HCT116 (cell line): ENCODE measurements at regions not wholly inside any gene's neighbourhood (a gene's known extent, or its start where the extent isn't known, plus 50 kb on each side); places are given as distances from the start of the nearest gene placed in this dataset.

ENCODE experiments used
- ATAC-seq: fragments of 200-7000 bp; cut with Tn5 transposase; 2 replicates; pipeline ENCODE4 v1.9.1; 2020; ENCODE audit warnings: mild to moderate bottlenecking, moderate library complexity
- BruUV-seq: library from RNA; stranded (reverse); fragments of 400-500 nt; replicated peaks from 2 replicates; lab custom pipeline; 2021; lab: Mats Ljungman, UMichigan
- CTCF ChIA-PET: fragments of 300-600 bp; sonication (Branson Sonifier 250); formaldehyde crosslinking; loops from one replicate; lab custom pipeline; 2021; ENCODE audit warnings: antibody characterized with exemption; lab: Charles Lee
- POLR2A ChIA-PET: fragments of 300-600, 350-600 bp; sonication (Branson Sonifier 250); formaldehyde crosslinking; loops from one replicate; lab custom pipeline; 2021; ENCODE audit warnings: antibody characterized with exemption; lab: Charles Lee
- RAD21 ChIA-PET, 2 experiments: fragments of 300-600 bp; sonication (Branson Sonifier 250); formaldehyde crosslinking; loops; one replicate each; lab custom pipeline; 2023; ENCODE audit warnings: low total read pairs in 2 of 2; ENCODE audit not compliant: uncharacterized antibody in 2 of 2, unreplicated experiment in 2 of 2, low non-redundant PET in 1 of 2; lab: Charles Lee
- DNase-seq: peaks from one replicate; pipeline ENCODE4 v3.0.0-alpha.2; 2010; ENCODE audit warnings: low read depth, low spot score
- H2AFZ ChIP-seq: fragments of 200-600 bp; shearing (Covaris generic), sonication (generic); 2 replicates; pipeline ENCODE4 v1.6.1; 2017; ENCODE audit warnings: low read depth, mixed run types, mixed read lengths, antibody characterized with exemption, low read length; ENCODE audit not compliant: poor library complexity, severe bottlenecking
- H3K27ac ChIP-seq: 2 replicates; pipeline ENCODE4 v1.5.1; 2012; ENCODE audit warnings: low read depth, low read length
- H3K27me3 ChIP-seq: fragments of 200-600 bp; sonication (generic); 2 replicates; pipeline ENCODE4 v1.6.1; 2016; ENCODE audit warnings: mixed run types, low read length, mixed read lengths; ENCODE audit not compliant: insufficient read depth
- H3K36me3 ChIP-seq, 2 experiments: fragments of 200-500 bp in 1 of 2; fragments of 200-600 bp in 1 of 2; sonication (Bioruptor generic) in 1 of 2; sonication (generic) in 1 of 2; 2 replicates each; pipeline versions ENCODE4 v1.5.1 to v1.6.1; 2014 to 2016; ENCODE audit warnings: low read length in 2 of 2, inconsistent platforms in 1 of 2, mixed read lengths in 1 of 2, mixed run types in 1 of 2; ENCODE audit not compliant: insufficient read depth in 2 of 2, control insufficient read depth in 1 of 2
- H3K4me1 ChIP-seq, 2 experiments: fragments of 200-600 bp in 1 of 2; sonication (generic) in 1 of 2; 2 replicates each; pipeline versions ENCODE4 v1.5.1 to v1.6.1; 2012 to 2017; ENCODE audit warnings: low read length in 2 of 2, inconsistent platforms in 1 of 2, mild to moderate bottlenecking in 1 of 2, mixed read lengths in 1 of 2, mixed run types in 1 of 2, moderate library complexity in 1 of 2; ENCODE audit not compliant: insufficient read depth in 2 of 2, control insufficient read depth in 1 of 2
- H3K4me2 ChIP-seq: fragments of 200-600 bp; sonication (generic); 2 replicates; pipeline ENCODE4 v1.6.1; 2017; ENCODE audit warnings: mixed run types, low read length, mixed read lengths
- H3K4me3 ChIP-seq, 2 experiments: fragments of 200-600 bp in 1 of 2; sonication (generic) in 1 of 2; replicated peaks in 1 of 2; 2 replicates each; pipeline ENCODE4 v1.5.1; 2011 to 2016; ENCODE audit warnings: low read length in 2 of 2, control low read depth in 1 of 2, low read depth in 1 of 2, mild to moderate bottlenecking in 1 of 2, mixed read lengths in 1 of 2, mixed run types in 1 of 2
- H3K79me2 ChIP-seq: fragments of 200-600 bp; sonication (generic); 2 replicates; pipeline ENCODE4 v1.6.1; 2017; ENCODE audit warnings: mild to moderate bottlenecking, mixed run types, low read length, moderate library complexity, mixed read lengths; ENCODE audit not compliant: insufficient read depth
- H3K9ac ChIP-seq: fragments of 200-600 bp; sonication (generic); 2 replicates; pipeline ENCODE4 v1.6.1; 2016; ENCODE audit warnings: low read length, mixed read lengths
- H3K9me2 ChIP-seq: fragments of 200-600 bp; sonication (generic), shearing (Covaris generic); 2 replicates; pipeline ENCODE4 v1.6.1; 2017; ENCODE audit warnings: mixed run types, mild to moderate bottlenecking, moderate library complexity; ENCODE audit not compliant: insufficient read depth
- H3K9me3 ChIP-seq, 2 experiments: fragments of 200-500 bp in 1 of 2; fragments of 200-600 bp in 1 of 2; sonication (Bioruptor generic) in 1 of 2; sonication (generic) in 1 of 2; 2 replicates each; pipeline ENCODE4 v1.6.1; 2014 to 2017; ENCODE audit warnings: low read length in 2 of 2, mixed read lengths in 2 of 2, inconsistent platforms in 1 of 2, low read depth in 1 of 2, mild to moderate bottlenecking in 1 of 2, mixed run types in 1 of 2, moderate library complexity in 1 of 2; ENCODE audit not compliant: control insufficient read depth in 1 of 2, insufficient read depth in 1 of 2
- H4K20me1 ChIP-seq: fragments of 200-600 bp; sonication (generic), shearing (Covaris generic); 2 replicates; pipeline ENCODE4 v1.6.1; 2017; ENCODE audit warnings: mixed run types, mild to moderate bottlenecking, moderate library complexity; ENCODE audit not compliant: insufficient read depth
- CEBPB ChIP-seq: IDR thresholded peaks from 2 replicates; pipeline ENCODE4 v1.6.1; 2012; ENCODE audit warnings: low read depth
- EGR1 ChIP-seq: IDR thresholded peaks from 2 replicates; pipeline ENCODE4 v1.6.1; 2012; ENCODE audit warnings: low read depth
- ELF1 ChIP-seq: IDR thresholded peaks from 2 replicates; pipeline ENCODE4 v1.6.1; 2012; ENCODE audit warnings: low read depth, borderline replicate concordance
- EZH2 ChIP-seq: fragments of 200-600 bp; sonication (generic); IDR thresholded peaks from 2 replicates; pipeline ENCODE4 v1.6.1; 2017; ENCODE audit warnings: antibody characterized with exemption, mixed run types
- EZH2phosphoT487 ChIP-seq: fragments of 200-600 bp; IDR thresholded peaks from 2 replicates; pipeline ENCODE4 v1.6.1; 2018; ENCODE audit warnings: antibody characterized with exemption, borderline replicate concordance
- FOSL1 ChIP-seq: IDR thresholded peaks from 2 replicates; pipeline ENCODE4 v1.6.1; 2012; ENCODE audit warnings: low read depth
- JUND ChIP-seq: IDR thresholded peaks from 2 replicates; pipeline ENCODE4 v1.6.1; 2012
- MAX ChIP-seq: IDR thresholded peaks from 2 replicates; pipeline ENCODE4 v1.6.1; 2012
- POLR2A ChIP-seq: IDR thresholded peaks from 2 replicates; pipeline ENCODE4 v1.7.0; 2011; ENCODE audit warnings: borderline replicate concordance; ENCODE audit not compliant: insufficient read depth, insufficient read length; ENCODE audit errors: extremely low read depth
- RAD21 ChIP-seq: IDR thresholded peaks from 2 replicates; pipeline ENCODE4 v1.6.1; 2012; ENCODE audit warnings: low read depth, mild to moderate bottlenecking
- REST ChIP-seq: IDR thresholded peaks from 2 replicates; pipeline ENCODE4 v1.6.1; 2012; ENCODE audit warnings: low read depth
- SP1 ChIP-seq: IDR thresholded peaks from 2 replicates; pipeline ENCODE4 v1.6.1; 2012; ENCODE audit warnings: low read depth
- SRF ChIP-seq: IDR thresholded peaks from 2 replicates; pipeline ENCODE4 v1.6.1; 2012; ENCODE audit warnings: low read depth
- TCF7L2 ChIP-seq: IDR thresholded peaks from 2 replicates; pipeline ENCODE4 v1.7.0; 2011; ENCODE audit warnings: borderline replicate concordance, inconsistent platforms; ENCODE audit not compliant: insufficient read depth, insufficient read length; ENCODE audit errors: extremely low read depth
- ZFX ChIP-seq: fragments of 450-650 bp; IDR thresholded peaks from 2 replicates; pipeline ENCODE4 v1.6.1; 2017
- ZNF274 ChIP-seq: fragments of 200-500 bp; sonication (Bioruptor generic); IDR thresholded peaks from 2 replicates; pipeline ENCODE4 v1.6.1; 2014; ENCODE audit warnings: mild to moderate bottlenecking, low read depth, low read length, inconsistent platforms
- intact Hi-C: fragments of 100-400 bp; cut with micrococcal nuclease; formaldehyde crosslinking; loops from 2 replicates; pipeline ENCODE4 v1.10.0; 2022
- TF ChIP-seq, protein P1 (sequence below): IDR thresholded peaks from 2 replicates; pipeline ENCODE4 v1.6.1; 2012

- intact Hi-C loops, result no loop called here
- CTCF ChIA-PET, result no interaction called here
- TF ChIP-seq EZH2phosphoT487, result no peak
- TF ChIP-seq, protein P1, sequence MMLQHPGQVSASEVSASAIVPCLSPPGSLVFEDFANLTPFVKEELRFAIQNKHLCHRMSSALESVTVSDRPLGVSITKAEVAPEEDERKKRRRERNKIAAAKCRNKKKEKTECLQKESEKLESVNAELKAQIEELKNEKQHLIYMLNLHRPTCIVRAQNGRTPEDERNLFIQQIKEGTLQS, result no peak
- no peak for TF ChIP-seq ZFX
- no peak for TF ChIP-seq RAD21
- no peak for TF ChIP-seq MAX
- TF ChIP-seq ELF1, result no peak
- no peak for TF ChIP-seq TCF7L2
- no peak for TF ChIP-seq FOSL1
- no peak for TF ChIP-seq REST
- no peak for TF ChIP-seq SP1
- no peak for TF ChIP-seq JUND
- TF ChIP-seq EGR1, result no peak
- TF ChIP-seq POLR2A, result no peak
- TF ChIP-seq ZNF274, result no peak
- TF ChIP-seq CEBPB, result no peak
- TF ChIP-seq EZH2, result no peak
- no peak for TF ChIP-seq SRF
Observed at GRCh38 chr20:40472905-40473304, 216.1 kb downstream of the MAFB start.

More at GRCh38 chr20:40472905-40473304, 216.1 kb downstream of the MAFB start:
- ChIA-PET RAD21 (no interaction called here), POLR2A (no interaction called here)
- no peak overlapping the region for H3K4me3 ChIP-seq
- peaks cover 18% of the 10 kb centered on the region; the same call in 1 of the 2 replicates for H3K27me3 ChIP-seq
- H2AFZ ChIP-seq, result no peak overlapping the region
- H3K9me2 ChIP-seq, result no peaks in the 10 kb centered on the region
- no peaks in the 10 kb centered on the region for H3K79me2 ChIP-seq
- H3K36me3 ChIP-seq, result no peaks in the 10 kb centered on the region
- ATAC-seq (no peak), DNase-seq (no peak)
- no TSS peak for BruUV-seq
- H3K9ac ChIP-seq, result no peak overlapping the region
- no peaks in the 10 kb centered on the region for H3K4me1 ChIP-seq
- no peaks in the 10 kb centered on the region for H3K9me3 ChIP-seq
- H3K27ac ChIP-seq, result no peak overlapping the region
- H3K4me2 ChIP-seq, result no peak overlapping the region
- H4K20me1 ChIP-seq, result no peaks in the 10 kb centered on the region
